A549 (cell line): ENCODE measurements at regions not wholly inside any gene's neighbourhood (a gene's known extent, or its start where the extent isn't known, plus 50 kb on each side); places are given as distances from the start of the nearest gene placed in this dataset.

ENCODE experiments used
- CTCF ChIP-seq: fragments of >200 bp; sonication (Bioruptor Twin); formaldehyde crosslinking; IDR thresholded peaks from 3 replicates; pipeline ENCODE4 v1.5.1; 2016
- E2F6 ChIP-seq: IDR thresholded peaks from 2 replicates; pipeline ENCODE4 v1.6.1; 2012; ENCODE audit warnings: low read depth, borderline replicate concordance
- EP300 ChIP-seq, 2 experiments: fragments of >200 bp; sonication (Bioruptor Twin); formaldehyde crosslinking; IDR thresholded peaks; 2 replicates in 1 of 2; 3 replicates in 1 of 2; pipeline ENCODE4 v1.6.1; 2016 to 2017
- ESRRA ChIP-seq: fragments of 150-350 bp; IDR thresholded peaks from 2 replicates; pipeline ENCODE4 v1.6.1; 2014; ENCODE audit warnings: mild to moderate bottlenecking, low read length, borderline replicate concordance
- POLR2A ChIP-seq: IDR thresholded peaks from 2 replicates; pipeline ENCODE4 v1.6.1; 2012; ENCODE audit warnings: mild to moderate bottlenecking, low read length
- SMC3 ChIP-seq: fragments of >200 bp; sonication (Bioruptor Twin); formaldehyde crosslinking; IDR thresholded peaks from 3 replicates; pipeline ENCODE4 v1.6.1; 2018; ENCODE audit warnings: inconsistent platforms

- TF ChIP-seq ESRRA: no peak
- TF ChIP-seq EP300 (IDR thresholded peaks at IDR 0.05): no peak
- TF ChIP-seq CTCF: no peak
- 0 out of 3 replicates have a peak, but pooled peaks have one; percentile 18 for TF ChIP-seq SMC3
- TF ChIP-seq POLR2A: no peak
- TF ChIP-seq E2F6: no peak
These were observed 117.4 kb upstream of the FRMD1 start for GRCh38 chr6:168196385-168196860.
